PC-3 (cell line): ENCODE measurements at regions not wholly inside any gene's neighbourhood (a gene's known extent, or its start where the extent isn't known, plus 50 kb on each side); places are given as distances from the start of the nearest gene placed in this dataset.

Experiments used
- EZH2phosphoT487 ChIP-seq: fragments of 300-600 bp; sonication (generic); IDR thresholded peaks from 2 replicates; pipeline ENCODE4 v1.6.1; 2018; ENCODE audit warnings: mild to moderate bottlenecking, antibody characterized with exemption, low read length, borderline replicate concordance
- TF ChIP-seq, protein P1 (sequence below): fragments of 300-600 bp; sonication (generic); conservative IDR thresholded peaks from 2 replicates; pipeline ENCODE4 v1.5.1; 2017; ENCODE audit warnings: antibody characterized with exemption, low read depth, mild to moderate bottlenecking, low read length

DNA sequence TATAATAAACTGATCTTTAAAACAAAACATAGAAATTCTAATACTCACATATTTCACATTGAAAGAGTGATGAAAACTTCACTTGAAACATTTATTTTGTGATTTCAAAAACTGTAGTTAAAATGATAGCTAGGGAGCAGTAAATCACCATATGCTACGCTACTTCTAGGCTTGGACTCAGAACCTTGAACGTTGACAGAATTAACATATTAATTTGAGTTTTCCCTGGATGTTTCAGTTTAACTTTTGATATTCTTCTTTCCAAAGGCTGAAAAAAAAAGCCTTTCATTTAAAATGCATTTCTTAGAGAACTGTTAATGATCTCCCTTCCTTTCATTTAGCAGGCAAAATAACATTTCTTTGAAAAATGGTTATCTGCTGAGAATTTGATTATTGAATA is 307.8 kb upstream of the SGCD start:
- TF ChIP-seq EZH2phosphoT487 = no peak
- TF ChIP-seq, protein P1, sequence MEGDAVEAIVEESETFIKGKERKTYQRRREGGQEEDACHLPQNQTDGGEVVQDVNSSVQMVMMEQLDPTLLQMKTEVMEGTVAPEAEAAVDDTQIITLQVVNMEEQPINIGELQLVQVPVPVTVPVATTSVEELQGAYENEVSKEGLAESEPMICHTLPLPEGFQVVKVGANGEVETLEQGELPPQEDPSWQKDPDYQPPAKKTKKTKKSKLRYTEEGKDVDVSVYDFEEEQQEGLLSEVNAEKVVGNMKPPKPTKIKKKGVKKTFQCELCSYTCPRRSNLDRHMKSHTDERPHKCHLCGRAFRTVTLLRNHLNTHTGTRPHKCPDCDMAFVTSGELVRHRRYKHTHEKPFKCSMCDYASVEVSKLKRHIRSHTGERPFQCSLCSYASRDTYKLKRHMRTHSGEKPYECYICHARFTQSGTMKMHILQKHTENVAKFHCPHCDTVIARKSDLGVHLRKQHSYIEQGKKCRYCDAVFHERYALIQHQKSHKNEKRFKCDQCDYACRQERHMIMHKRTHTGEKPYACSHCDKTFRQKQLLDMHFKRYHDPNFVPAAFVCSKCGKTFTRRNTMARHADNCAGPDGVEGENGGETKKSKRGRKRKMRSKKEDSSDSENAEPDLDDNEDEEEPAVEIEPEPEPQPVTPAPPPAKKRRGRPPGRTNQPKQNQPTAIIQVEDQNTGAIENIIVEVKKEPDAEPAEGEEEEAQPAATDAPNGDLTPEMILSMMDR = no peak
